Testis (tissue), 2 donors: ENCODE measurements at regions not wholly inside any gene's neighbourhood (a gene's known extent, or its start where the extent isn't known, plus 50 kb on each side); places are given as distances from the start of the nearest gene placed in this dataset.

Source experiments
- POLR2A ChIP-seq: fragments of 450-650 bp; IDR thresholded peaks from one replicate; pipeline ENCODE4 v1.6.1; 2017; ENCODE audit warnings: antibody characterized with exemption, mild to moderate bottlenecking, moderate library complexity
- TF ChIP-seq, protein P1 (sequence below), 3 experiments: fragments of 450-650 bp in 2 of 3; fragments of 200-600 bp in 1 of 3; sonication (generic) in 1 of 3; IDR thresholded peaks; one replicate each; pipeline ENCODE4 v1.5.1; 2016 to 2019; ENCODE audit warnings: antibody characterized with exemption in 3 of 3, mild to moderate bottlenecking in 2 of 3, moderate library complexity in 1 of 3

DNA sequence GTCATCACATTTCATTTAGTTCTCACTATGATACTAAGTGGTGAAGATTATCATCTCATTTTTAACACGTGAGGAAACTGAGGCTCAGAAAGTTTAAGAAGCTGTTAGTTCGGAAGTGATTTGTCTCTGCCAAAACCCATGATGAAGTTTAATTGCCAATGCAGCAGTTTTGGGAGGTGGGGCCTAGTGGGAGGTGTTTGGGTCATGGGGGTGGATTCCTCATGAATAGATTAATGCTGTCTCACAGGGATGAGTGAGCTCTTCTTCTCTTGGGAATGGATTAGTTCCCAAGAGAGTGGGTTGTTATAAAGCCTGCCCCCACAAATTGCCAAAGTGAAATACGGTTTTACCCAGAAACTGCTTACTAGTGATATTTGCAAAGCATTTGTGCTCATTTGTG is 91.5 kb upstream of the IGF1 start:
- TF ChIP-seq, protein P1, sequence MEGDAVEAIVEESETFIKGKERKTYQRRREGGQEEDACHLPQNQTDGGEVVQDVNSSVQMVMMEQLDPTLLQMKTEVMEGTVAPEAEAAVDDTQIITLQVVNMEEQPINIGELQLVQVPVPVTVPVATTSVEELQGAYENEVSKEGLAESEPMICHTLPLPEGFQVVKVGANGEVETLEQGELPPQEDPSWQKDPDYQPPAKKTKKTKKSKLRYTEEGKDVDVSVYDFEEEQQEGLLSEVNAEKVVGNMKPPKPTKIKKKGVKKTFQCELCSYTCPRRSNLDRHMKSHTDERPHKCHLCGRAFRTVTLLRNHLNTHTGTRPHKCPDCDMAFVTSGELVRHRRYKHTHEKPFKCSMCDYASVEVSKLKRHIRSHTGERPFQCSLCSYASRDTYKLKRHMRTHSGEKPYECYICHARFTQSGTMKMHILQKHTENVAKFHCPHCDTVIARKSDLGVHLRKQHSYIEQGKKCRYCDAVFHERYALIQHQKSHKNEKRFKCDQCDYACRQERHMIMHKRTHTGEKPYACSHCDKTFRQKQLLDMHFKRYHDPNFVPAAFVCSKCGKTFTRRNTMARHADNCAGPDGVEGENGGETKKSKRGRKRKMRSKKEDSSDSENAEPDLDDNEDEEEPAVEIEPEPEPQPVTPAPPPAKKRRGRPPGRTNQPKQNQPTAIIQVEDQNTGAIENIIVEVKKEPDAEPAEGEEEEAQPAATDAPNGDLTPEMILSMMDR (IDR thresholded peaks at IDR 0.05): no peak
- no peak for TF ChIP-seq POLR2A
